T-helper 2 cell treated with Interferon-gamma antibody and Interleukin-4, amounts not matched to agents 100 ng/mL and 5 ng/mL, for 36 hours (primary cell): ENCODE measurements at regions not wholly inside any gene's neighbourhood (a gene's known extent, or its start where the extent isn't known, plus 50 kb on each side); places are given as distances from the start of the nearest gene placed in this dataset.
"Not testable (repeated sequence)": the region's sequence is repeated elsewhere in the genome, so short reads cannot be mapped to it uniquely, and the experiment has no call there.

Experiments used
- intact Hi-C: fragments of 100-400 bp; cut with micrococcal nuclease; formaldehyde crosslinking; loops from one replicate; pipeline ENCODE4 v1.15.1; 2023

DNA sequence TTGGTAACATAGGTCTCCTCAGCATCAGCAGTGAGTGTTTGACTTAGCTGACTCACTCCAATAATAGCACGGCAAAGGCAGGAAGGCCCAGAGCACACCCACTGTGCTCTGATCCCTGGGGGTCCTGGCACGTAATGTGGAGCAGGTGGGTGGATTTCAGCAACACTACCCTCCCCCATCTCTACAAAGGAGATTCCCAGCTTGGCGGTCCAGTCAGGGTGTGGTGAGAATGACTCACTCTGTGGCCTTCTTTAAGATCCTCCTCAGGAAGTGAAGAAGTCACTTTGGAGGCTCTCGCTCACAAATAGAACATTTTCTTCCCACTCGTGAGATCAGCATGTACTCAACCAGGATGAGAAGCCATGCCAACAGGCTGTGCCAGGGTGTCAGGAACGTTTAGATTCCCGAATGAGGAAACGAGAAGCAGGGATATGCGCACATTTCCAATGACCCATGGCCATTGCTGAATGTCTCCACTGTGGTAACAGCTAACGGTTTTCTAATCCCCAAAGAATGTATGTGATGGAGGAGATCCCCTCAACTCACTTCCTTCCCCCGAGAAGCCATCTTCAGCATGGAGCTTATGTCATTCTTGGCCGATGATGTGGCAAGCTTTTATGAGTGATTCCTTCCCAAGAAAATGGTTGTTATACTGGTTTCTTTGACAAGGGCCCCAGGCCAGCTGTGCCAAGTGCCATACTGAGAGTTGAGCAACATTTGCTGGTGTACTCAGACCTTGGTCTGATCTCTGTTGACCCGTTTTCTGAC is 365.2 kb downstream of the C16orf95 start:
- intact Hi-C loops = no loop called here

DNA sequence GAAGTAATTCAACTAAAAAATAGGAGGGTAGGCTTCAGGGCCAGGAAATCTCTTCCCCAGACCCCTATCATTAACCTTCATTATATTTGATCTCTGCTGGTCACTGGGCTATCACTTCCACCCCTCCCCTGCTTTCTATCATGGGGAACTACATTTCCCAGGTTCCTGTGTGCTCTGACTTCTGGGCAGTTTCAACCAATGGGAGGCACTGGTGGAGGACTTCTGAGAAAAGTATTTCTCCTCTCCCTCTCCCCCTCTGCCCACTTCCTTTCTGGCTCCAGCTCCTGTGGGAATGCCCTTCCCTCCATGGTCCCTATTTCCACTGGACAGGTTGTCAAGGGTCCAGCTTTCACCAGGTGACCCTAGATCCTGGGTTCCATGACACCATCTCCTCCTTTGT is 364.4 kb downstream of the C16orf95 start:
- intact Hi-C loops = no loop called here

DNA sequence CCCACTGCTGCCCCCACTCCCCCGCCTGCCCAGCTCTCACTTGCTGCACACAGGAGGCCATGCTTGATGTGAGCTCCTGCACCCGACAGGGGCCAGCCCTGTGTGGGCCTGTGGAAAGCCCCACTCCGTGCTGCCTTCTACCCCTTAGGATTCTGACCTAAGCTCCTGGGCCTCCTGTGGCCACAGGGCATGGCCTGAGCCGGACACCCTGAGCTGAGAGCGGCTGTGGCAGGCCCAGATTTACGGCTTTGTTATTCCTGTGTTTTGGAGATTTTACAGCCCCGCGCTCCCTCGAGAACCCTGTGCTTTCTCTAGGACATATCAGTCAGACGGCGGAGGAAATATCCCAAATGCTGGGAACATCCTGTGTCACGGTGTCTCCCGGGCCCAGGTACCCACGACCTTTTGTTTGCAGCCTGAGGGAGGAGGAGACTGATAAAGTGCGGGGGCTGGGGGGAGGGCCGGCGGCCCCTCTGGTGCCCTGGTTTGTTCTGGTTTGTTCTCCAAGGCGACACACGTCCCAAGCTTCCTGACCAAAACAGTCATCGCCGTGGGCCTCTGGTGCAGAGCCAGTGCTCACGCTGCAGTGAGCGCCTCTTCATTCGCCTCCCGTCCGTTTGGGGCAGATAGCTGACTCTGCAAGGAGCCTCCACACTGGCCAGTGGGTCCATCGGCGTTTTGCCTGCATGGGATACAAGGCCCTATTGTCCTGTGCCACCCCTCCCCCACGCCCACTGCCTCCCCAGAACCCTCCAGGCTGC is 363.4 kb downstream of the C16orf95 start:
- intact Hi-C loops = no loop called here

DNA sequence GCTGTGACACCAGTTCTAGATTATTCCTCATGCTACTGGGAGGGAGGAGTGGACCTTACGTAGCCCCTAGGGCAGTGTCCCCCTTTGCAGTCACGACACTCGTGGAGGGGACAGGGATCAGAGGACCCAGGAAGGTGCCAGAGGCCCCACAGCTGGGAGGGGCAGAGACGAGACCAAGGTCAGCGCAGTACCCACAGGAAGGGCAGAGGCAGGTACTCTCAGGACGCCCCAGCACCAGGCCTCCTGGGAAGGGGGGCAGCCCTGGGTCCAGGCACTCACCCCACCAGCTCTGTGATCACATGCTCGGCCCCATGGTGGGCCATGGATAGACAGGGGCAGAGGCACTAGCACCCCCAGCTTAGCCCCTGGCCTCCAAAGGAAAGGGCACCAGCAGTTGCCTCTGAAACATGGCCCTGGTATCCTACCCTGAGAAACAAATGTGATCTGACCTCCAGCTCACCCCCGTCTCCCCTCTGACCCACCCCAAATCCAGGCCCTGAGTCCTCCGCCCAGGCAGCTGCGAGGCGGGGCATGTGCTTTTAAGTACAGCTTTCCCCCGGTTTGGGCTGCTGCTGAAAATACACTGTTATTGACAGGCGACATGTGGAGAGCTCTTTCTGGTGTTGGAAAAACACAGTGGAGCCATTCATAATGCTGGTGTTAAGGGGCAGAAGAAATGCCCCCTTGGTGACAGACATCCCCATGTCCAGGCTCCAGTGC is 361.9 kb downstream of the C16orf95 start:
- intact Hi-C loops = no loop called here

DNA sequence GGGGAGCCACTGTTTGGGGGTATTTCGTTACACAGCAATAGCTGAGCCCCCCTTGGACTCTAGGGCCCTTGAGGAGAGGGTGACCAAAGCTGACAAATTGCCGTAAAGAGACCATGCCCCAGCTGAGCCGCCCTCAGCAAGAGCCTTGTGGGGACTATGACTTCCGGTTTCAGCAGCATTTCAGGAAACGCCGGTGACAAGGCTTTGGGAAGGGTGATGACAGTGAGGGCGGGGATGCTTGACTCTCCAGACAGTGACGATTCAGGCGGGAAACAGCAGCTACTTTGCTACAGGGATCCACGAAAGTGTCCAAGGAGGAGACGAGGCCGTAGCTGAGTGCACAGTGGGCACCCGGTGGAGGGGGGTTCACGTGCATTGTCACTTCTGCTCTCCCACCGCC is 360.8 kb downstream of the C16orf95 start:
- intact Hi-C loops = no loop called here

DNA sequence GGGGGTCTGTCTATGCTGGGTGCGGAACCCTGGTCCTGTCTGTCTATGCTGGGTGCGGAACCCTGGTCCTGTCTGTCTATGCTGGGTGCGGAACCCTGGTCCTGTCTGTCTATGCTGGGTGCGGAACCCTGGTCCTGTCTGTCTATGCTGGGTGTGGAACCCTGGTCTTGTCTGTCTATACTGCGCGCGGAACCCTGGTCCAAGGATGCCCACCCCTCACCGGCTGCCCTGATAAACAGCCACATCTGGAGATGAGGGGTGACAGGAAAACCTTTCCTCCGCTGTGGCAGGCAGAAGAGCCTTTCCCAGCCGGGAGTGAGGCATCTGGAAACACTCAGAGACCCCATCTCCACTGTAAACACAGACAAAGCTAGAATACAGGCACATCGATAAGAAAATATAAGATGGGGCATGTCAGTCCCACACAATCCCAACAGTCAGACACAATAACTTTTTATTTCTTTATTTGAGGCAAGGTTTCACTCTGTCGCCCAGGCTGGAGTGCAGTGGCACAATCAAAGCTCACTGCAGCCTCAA is 359.5 kb downstream of the C16orf95 start:
- intact Hi-C loops = not testable (repeated sequence)

DNA sequence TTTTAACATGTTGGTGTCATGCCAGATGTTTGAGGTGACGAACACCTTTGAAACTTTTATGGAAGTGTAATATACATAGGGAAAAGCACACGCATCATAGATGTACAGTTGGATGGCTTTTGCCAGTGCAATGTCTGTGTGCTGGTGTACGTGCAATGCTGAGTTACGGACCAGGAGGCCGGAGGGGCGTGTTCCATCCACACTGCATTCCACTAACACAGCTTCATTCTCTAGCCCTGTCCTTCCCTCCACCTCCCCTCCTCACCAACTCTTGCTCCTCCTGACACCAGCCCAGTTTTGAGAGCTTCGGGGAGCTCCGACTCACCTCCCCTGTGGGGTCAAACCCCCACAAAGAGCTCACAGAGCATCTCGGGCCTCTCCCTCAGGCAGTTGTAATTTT is 358.8 kb downstream of the C16orf95 start:
- intact Hi-C loops = no loop called here

DNA sequence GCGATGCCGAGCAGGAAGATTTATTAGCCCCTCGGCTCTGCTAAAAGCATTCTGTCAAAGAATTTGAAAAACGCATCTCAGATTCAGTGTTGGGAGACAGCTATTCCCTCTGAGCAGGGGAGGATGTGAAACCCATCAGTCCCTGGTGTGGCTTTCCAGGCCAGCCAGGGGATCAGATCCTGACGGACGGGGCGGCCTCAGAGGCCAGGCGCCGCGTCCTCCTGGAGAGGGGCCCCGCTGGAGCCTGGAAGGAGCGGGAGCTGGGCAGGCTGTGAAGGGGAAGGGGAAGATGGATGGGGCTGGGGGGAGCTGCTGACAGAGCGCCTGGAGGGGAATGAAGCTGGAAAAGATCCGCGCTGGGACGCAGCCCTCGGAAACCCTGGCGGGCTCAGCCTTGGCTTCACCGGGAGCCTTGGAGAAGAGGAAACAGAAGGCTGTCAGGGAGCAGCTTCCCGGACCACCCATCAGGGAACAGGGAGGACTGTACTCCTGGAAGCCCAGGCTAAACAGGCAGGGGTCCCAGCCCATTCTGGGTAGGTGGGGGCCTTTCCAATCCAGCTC is 358.0 kb downstream of the C16orf95 start:
- intact Hi-C loops = no loop called here

DNA sequence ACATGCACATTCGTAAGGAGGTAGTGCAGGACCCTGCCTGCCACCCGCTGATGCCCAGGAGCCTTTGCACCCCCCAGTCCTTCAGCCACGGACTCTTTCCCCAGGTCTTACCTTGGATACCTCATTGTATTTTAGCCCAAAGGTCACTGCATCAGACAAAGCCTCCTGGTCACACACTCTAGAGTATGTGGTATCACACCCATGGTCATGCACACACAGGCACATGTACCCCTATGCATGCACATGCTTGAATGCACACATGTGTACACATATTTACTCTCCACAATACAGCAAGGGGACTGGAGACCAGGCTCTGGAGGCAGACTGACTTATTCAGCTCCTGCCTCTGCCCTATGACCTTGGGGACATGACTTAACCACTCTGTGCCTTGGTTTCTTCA is 357.5 kb downstream of the C16orf95 start:
- intact Hi-C loops = no loop called here

DNA sequence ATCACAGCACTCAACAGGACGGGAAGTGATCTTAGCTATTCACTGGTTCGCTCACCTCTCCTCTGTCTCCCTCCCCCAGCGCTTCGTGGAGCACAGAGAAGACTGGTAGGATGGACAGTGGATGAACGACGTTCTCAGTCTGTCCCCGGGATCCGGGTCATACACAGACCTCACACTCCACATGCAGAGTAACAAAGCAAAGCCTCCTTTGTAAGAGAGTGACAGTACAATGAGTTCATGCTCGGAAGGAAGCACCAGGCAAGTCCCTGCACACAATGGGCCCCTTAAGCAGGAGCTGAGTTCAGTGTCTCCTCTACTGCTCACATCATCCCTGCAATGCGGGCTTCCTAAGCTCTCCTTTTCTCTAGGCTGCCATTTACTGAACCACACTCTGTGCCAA is 356.9 kb downstream of the C16orf95 start:
- intact Hi-C loops = no loop called here

DNA sequence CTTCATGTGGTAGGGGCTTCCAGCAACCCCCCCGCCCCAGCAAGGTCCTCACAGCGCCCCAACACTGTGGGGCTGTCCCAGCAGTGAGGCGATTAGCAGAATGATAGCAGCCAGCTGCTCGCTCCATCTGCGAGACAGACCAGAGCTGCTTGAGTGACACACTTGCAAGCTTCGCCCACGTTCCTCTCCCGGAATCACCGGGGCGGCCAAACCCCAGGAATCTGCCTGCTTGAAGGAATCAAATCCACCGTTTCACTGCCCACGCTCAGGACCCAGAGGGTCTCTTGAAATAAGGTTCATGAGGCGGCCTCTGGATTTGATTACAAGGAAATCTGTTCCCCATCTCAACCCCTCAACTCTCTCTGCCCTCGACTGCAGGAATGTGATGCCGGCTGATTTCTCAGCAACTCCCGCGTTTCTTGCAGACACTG is 356.0 kb downstream of the C16orf95 start:
- intact Hi-C loops = no loop called here

DNA sequence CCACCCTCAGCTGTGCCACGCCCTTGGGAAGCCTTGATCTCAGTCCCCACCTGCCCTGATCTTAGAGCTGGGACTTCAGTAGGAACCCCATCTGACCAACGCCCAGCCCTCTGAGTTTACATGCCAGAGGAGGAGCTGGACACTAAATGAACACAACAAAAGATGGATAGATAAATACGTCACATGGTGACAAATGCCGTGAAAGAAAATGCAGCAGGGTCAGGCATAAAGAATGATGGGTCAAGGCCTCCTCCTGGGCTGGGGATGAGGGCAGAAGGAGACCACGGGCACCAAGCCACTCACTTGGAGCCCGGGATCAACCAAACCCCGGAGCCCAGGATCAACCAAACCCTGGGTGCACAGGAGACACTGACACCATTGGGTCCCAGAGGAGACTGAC is 354.9 kb downstream of the C16orf95 start:
- intact Hi-C loops = no loop called here

DNA sequence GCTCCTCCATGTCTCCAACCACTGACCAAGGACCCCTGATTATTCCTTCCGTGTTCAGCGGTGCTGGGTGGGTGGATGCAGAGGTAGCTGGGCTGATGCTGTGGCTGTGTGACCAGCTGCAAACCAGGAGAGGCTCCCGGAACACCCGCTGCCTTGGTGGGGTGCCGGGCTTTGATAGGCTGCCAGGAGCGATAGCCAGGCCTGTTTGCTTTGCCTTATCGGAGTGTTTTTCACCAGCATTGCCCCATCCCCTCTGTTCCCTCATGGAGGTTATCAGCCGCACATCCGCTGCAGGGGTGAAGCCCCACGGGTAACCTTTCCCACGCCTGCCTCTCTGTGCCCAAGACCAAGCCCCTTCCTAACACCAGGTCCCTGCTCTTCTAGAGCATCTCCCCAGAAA is 354.3 kb downstream of the C16orf95 start:
- intact Hi-C loops = no loop called here

DNA sequence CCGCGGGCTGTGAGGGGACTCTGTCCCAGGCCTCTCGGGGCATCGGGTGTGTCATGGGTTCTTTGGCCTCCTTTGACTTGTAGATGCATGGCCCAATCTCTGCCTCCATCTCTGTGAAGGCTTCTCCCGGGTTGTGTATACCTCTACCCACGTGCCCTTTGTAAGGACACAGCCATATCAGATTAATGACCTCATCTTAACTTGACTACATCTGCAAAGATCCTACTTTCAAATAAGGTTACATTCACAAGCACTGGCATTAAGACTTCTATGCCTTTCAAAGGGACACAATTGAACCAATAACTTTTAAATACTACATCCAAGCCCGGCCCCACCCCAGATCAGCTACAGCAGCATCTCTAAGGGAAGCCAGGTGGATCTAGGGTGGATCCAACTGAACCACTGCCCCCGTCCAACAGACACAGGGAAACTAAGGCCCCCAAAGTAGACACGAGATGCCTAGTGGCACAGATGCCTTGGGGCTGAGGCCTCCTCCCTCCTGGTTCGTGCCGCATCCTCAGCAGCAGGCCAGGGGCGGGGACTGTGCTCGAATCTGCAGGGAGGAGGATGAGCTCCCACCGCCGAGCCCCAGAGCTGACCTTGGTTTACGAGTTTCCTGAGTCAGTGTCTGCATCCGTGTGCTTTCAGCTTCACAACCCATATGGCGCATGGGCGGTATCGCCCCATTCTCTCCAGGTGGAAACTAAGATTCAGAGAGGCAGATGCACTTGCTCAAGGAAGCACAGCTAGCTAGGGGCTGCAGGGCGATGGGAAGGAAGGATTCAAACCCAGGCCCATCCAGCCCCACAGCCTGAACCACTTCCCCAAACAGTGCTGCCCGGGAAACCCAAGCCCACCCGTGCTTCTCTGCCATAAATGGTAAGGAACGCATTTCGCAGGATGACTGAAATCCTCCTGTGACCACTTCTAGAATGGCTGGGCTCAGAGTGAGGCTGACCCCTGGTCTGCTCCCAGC is 353.3 kb downstream of the C16orf95 start:
- intact Hi-C loops = no loop called here

DNA sequence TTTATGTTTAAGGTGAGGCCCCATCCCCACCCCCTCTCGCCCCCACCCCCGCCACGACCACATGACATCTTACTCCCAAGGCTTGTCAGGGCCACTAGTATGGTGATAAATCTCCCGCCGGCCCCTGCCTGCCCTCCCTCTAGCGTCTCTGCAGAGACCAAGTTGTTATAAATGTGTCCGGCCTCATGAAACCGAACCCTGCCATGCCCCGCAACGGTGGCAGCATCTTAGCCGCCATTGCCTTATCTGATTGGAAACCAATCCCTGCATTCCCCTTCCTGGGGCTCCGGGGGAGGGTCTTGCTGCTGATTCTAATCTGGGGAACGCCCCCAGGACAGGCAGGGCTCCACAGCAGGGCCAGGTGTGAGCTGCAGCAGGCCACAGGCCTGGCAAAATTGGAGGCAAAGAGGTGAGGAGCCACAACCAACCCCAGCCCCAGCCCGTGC is 352.4 kb downstream of the C16orf95 start:
- intact Hi-C loops = no loop called here

DNA sequence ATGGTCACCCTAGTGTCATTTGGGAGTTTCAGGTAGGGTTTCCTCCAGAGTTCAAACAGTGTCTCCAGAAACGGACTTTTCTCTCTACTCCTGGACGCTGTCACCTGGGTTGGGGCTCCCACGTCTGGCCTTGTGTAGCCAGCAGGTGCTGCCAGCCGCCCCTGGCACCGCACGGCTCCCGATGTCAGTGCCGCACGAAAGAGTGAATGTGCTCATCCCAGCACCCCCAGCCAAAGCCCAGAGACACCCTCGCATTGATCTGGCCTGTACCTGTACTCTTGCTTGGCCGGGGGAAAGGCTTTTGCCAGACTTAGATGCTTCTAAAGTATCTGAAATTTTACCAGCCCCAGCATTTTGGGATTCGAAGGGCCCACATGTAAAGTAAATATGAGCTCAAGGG is 351.9 kb downstream of the C16orf95 start:
- intact Hi-C loops = no loop called here

DNA sequence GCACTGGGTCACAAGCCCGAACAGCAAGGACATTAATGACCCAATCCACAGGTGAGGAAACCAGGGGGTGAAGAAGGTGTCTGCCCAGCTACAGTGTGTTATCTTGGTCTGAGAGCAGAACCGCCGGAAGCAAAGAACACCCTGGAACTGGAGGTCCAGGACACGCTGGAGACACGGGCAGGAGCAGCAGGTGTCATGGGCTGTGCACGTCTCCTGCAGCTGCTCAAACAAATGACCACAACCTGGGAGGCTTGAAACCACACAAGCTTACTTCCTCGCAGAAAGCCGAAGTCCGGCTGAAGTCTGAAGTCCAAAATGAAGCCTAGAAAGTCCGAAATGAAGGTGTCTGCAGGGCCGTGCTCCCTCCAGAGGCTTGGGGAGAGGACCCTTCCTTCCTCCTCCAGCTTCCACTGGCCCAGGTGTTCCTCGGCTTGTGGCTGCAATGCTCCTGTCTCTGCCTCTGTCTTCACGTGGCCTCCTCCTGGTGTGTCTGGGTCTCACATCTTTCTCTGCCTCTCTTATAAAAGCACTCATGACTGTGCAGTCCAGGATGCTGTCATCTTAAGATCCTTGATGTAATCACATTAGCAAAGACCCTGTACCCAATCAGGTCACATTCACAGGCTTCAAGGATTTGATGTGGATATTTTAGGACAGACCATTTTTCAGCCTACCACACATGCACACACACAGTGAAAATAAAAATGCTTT is 351.2 kb downstream of the C16orf95 start:
- intact Hi-C loops = no loop called here

DNA sequence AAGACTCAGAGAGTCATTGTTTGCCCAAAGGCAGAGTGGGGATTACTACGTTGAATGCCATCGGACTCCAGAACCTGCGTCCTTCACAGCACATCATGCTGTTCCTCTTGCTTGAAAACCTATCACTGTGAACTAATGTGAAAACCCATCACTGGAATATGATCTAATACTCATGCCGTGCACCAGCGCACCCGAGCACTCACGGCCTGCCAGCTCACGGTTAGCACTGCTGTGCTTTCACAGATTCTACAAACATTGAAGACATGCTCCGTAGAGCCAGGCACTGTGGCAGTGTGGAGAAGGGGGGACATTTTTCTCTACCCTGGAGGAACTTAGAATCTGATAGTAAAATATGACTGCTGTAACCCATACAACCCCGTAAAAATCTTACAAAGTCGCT is 350.4 kb downstream of the C16orf95 start:
- intact Hi-C loops = no loop called here

DNA sequence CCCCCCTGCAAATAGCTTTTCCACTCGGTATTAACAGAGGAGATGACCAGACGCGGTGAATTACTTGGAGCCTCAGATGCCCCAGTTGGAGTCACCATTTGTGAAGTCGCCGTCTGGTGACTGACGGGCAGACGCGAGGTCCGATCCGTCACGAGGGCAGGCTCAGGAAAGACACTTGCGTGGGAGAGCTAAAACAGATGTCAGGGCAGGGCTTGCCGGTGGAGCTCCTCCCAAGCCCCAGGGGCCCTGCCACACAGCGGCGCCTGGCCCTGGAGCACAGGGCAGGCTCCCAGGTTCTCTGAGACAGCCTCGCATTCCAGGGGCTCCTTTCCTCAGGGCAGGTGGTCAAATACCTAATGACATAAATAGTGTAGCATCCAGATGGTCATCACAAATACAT is 348.3 kb downstream of the C16orf95 start:
- intact Hi-C loops = no loop called here

DNA sequence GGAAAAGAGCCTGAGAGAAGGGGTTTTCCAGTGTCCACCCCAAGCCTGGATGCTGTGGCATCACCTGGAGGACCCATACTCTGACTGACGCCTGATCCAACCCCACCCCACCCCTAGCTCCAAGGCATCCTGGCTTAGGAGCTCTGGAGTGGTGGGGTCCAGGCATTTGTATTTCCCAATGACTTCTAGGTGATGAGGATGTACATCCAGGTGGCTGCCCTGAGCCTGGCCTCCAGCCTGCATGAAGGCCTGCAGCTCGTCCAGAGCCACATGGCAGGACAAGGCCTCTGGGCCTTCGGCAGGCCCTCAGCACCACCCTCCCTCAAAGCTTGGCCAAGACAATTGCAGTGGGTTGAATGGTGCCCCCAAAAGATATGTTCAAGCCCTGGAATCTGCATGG is 347.5 kb downstream of the C16orf95 start:
- intact Hi-C loops = no loop called here
